Astrocyte (in vitro differentiated cells and primary cell): ENCODE measurements at regions not wholly inside any gene's neighbourhood (a gene's known extent, or its start where the extent isn't known, plus 50 kb on each side); places are given as distances from the start of the nearest gene placed in this dataset.

Experiments used
- DNase-seq: peaks from one replicate; pipeline ENCODE4 v3.0.0-alpha.2; 2010; ENCODE audit warnings: low read depth
- FAIRE-seq: peaks from 2 replicates; lab custom pipeline; 2011; peaks lifted over from hg19 to GRCh38; lab: Jason Lieb, UNC
- H2AFZ ChIP-seq: 2 replicates; pipeline ENCODE4 v1.6.0; 2012; ENCODE audit warnings: low read depth, low read length, inconsistent platforms
- H3K27ac ChIP-seq: 2 replicates; pipeline ENCODE4 v1.5.1; 2011; ENCODE audit warnings: low read depth, low read length, inconsistent platforms
- H3K27me3 ChIP-seq: 2 replicates; pipeline ENCODE4 v1.6.0; 2011; ENCODE audit warnings: low read length, inconsistent platforms; ENCODE audit not compliant: insufficient read depth
- H3K36me3 ChIP-seq: 2 replicates; pipeline ENCODE4 v1.5.1; 2011; ENCODE audit warnings: low read length, inconsistent platforms; ENCODE audit not compliant: insufficient read depth
- H3K4me1 ChIP-seq: 2 replicates; pipeline ENCODE4 v1.5.1; 2011; ENCODE audit warnings: low read length, inconsistent platforms; ENCODE audit not compliant: insufficient read depth
- H3K4me2 ChIP-seq: 2 replicates; pipeline ENCODE4 v1.6.0; 2012; ENCODE audit warnings: low read length, inconsistent platforms
- H3K4me3 ChIP-seq: 2 replicates; pipeline ENCODE4 v1.5.1; 2011; ENCODE audit warnings: low read depth, mild to moderate bottlenecking, low read length, inconsistent platforms; ENCODE audit not compliant: insufficient read depth
- H3K79me2 ChIP-seq: 2 replicates; pipeline ENCODE4 v1.6.0; 2012; ENCODE audit warnings: mild to moderate bottlenecking, low read length, inconsistent platforms; ENCODE audit not compliant: insufficient read depth
- H3K9ac ChIP-seq: 2 replicates; pipeline ENCODE4 v1.6.0; 2012; ENCODE audit warnings: mild to moderate bottlenecking, low read length, inconsistent platforms
- H3K9me3 ChIP-seq: 2 replicates; pipeline ENCODE4 v1.5.1; 2012; ENCODE audit warnings: low read depth, mild to moderate bottlenecking, low read length, inconsistent platforms; ENCODE audit not compliant: insufficient read depth
- H4K20me1 ChIP-seq: 2 replicates; pipeline ENCODE4 v1.6.0; 2012; ENCODE audit warnings: low read length, inconsistent platforms; ENCODE audit not compliant: insufficient read depth
- H3K27ac Mint-ChIP-seq: one replicate; pipeline ENCODE4 v1.8.0; 2021; ENCODE audit warnings: mild to moderate bottlenecking, mixed read lengths; ENCODE audit not compliant: unreplicated experiment
- H3K27me3 Mint-ChIP-seq: one replicate; pipeline ENCODE4 v1.8.0; 2021; ENCODE audit warnings: low read depth, mixed read lengths; ENCODE audit not compliant: unreplicated experiment
- H3K36me3 Mint-ChIP-seq: one replicate; pipeline ENCODE4 v1.8.0; 2021; ENCODE audit warnings: low read depth, mixed read lengths; ENCODE audit not compliant: unreplicated experiment
- H3K4me1 Mint-ChIP-seq: one replicate; pipeline ENCODE4 v1.8.0; 2021; ENCODE audit warnings: low read depth, mixed read lengths; ENCODE audit not compliant: unreplicated experiment
- H3K4me3 Mint-ChIP-seq: one replicate; pipeline ENCODE4 v1.8.0; 2021; ENCODE audit warnings: mild to moderate bottlenecking, moderate library complexity, mixed read lengths; ENCODE audit not compliant: unreplicated experiment
- H3K9me3 Mint-ChIP-seq: one replicate; pipeline ENCODE4 v1.8.0; 2021; ENCODE audit warnings: mild to moderate bottlenecking, mixed read lengths; ENCODE audit not compliant: unreplicated experiment
- CTCF ChIP-seq: IDR thresholded peaks from 2 replicates; pipeline ENCODE4 v1.5.1; 2011; ENCODE audit warnings: low read depth, mild to moderate bottlenecking, inconsistent platforms, low read length, moderate library complexity; ENCODE audit not compliant: insufficient read depth
- EZH2 ChIP-seq: IDR thresholded peaks from 2 replicates; pipeline ENCODE4 v1.6.1; 2012; ENCODE audit warnings: mild to moderate bottlenecking, low read length, inconsistent platforms; ENCODE audit not compliant: insufficient read depth

- no peak for DNase-seq
- H3K79me2 ChIP-seq: no peaks in the 10 kb centered on the region
- H3K36me3 Mint-ChIP-seq: no peaks in the 10 kb centered on the region
- TF ChIP-seq EZH2 (no peak), CTCF (no peak)
- H3K4me1 Mint-ChIP-seq: no peaks in the 10 kb centered on the region
- no peak overlapping the region for H3K9ac ChIP-seq
- H3K27me3 ChIP-seq: no peaks in the 10 kb centered on the region
- peaks cover 19% of the 10 kb centered on the region for H3K27me3 Mint-ChIP-seq
- H3K9me3 ChIP-seq: no peaks in the 10 kb centered on the region
- no peak overlapping the region for H3K4me2 ChIP-seq
- no peaks in the 10 kb centered on the region for H3K9me3 Mint-ChIP-seq
- H3K4me3 Mint-ChIP-seq: no peak overlapping the region
- no peaks in the 10 kb centered on the region for H4K20me1 ChIP-seq
- H3K27ac ChIP-seq: no peak overlapping the region
- no peaks in the 10 kb centered on the region for H3K4me1 ChIP-seq
- H3K36me3 ChIP-seq: no peaks in the 10 kb centered on the region
- H3K27ac Mint-ChIP-seq: no peak overlapping the region
- no peak for FAIRE-seq
- H3K4me3 ChIP-seq: no peak overlapping the region
- no peak overlapping the region for H2AFZ ChIP-seq
Measured at GRCh38 chr5:175082346-175082745, 358.0 kb downstream of the MSX2 start.

GRCh38 chr5:175079707-175080106 is 355.3 kb downstream of the MSX2 start:
- H3K27me3 ChIP-seq: no peaks in the 10 kb centered on the region
- H3K36me3 ChIP-seq: no peaks in the 10 kb centered on the region
- no peaks in the 10 kb centered on the region for H3K4me1 Mint-ChIP-seq
- H3K4me3 ChIP-seq: no peak overlapping the region
- no peak overlapping the region for H3K4me3 Mint-ChIP-seq
- H3K27ac Mint-ChIP-seq: no peak overlapping the region
- no peak overlapping the region for H3K4me2 ChIP-seq
- peaks cover 4% of the 10 kb centered on the region for H3K9me3 Mint-ChIP-seq
- no peak overlapping the region for H2AFZ ChIP-seq
- TF ChIP-seq EZH2: no peak
- no peak for TF ChIP-seq CTCF
- H3K4me1 ChIP-seq: no peaks in the 10 kb centered on the region
- no peaks in the 10 kb centered on the region for H3K79me2 ChIP-seq
- no peaks in the 10 kb centered on the region for H3K36me3 Mint-ChIP-seq
- DNase-seq (no peak), FAIRE-seq (no peak)
- no peaks in the 10 kb centered on the region for H3K9me3 ChIP-seq
- H4K20me1 ChIP-seq: no peaks in the 10 kb centered on the region
- H3K27me3 Mint-ChIP-seq: peaks cover 16% of the 10 kb centered on the region
- no peak overlapping the region for H3K9ac ChIP-seq
- no peak overlapping the region for H3K27ac ChIP-seq

GRCh38 chr5:175070283-175070682 is 345.9 kb downstream of the MSX2 start:
- Mint-ChIP-seq H3K4me3 (no peak overlapping the region), H3K4me1 (no peaks in the 10 kb centered on the region), H3K27ac (no peak overlapping the region), H3K9me3 (peaks cover 4% of the 10 kb centered on the region), H3K36me3 (no peaks in the 10 kb centered on the region), H3K27me3 (peaks cover 3% of the 10 kb centered on the region)
- no peak for DNase-seq
- H3K27ac ChIP-seq: no peak overlapping the region
- FAIRE-seq: no peak
- no peaks in the 10 kb centered on the region for H3K27me3 ChIP-seq
- no peak for TF ChIP-seq EZH2
- no peak for TF ChIP-seq CTCF
- no peaks in the 10 kb centered on the region for H3K4me1 ChIP-seq
- no peak overlapping the region for H2AFZ ChIP-seq
- no peaks in the 10 kb centered on the region for H4K20me1 ChIP-seq
- H3K4me3 ChIP-seq: no peak overlapping the region
- H3K36me3 ChIP-seq: no peaks in the 10 kb centered on the region
- no peaks in the 10 kb centered on the region for H3K79me2 ChIP-seq
- no peak overlapping the region for H3K9ac ChIP-seq
- no peak overlapping the region for H3K4me2 ChIP-seq
- no peaks in the 10 kb centered on the region for H3K9me3 ChIP-seq
